ENCODE measurements at regions not wholly inside any gene's neighbourhood (a gene's known extent, or its start where the extent isn't known, plus 50 kb on each side); places are given as distances from the start of the nearest gene placed in this dataset.

DNA sequence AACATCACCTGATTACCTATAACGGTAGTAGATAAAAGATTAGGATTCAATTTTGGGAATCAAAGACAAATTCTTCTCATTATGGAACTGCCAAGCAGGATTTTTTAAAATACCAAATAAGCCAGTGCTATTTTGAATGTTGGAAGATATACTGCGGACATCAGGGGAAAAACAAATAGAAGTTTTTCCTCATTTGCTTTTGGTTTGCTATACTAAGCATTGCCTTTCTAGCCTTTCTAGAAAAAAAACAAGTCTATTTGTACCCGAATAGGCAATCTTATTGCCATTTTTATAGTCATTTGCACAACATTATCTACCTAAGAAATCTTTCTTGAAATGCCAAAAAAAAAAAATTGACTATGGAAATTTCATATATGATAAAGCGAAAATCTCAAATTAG, 379.5 kb downstream of the CDH10 start:
- no peak for FAIRE-seq
- TF ChIP-seq BCL11A (IDR thresholded peaks at IDR 0.05; ENCODE audit: low read depth, low read length) (no peak), ASH2L (IDR thresholded peaks at IDR 0.05; ENCODE audit: borderline replicate concordance, low read depth) (no peak), SRF (IDR thresholded peaks at IDR 0.05; ENCODE audit: low read depth in 2 of 2, low read length in 2 of 2) (no peak), SREBF1 (IDR thresholded peaks at IDR 0.05; ENCODE audit: low read length) (no peak), CBFB (IDR thresholded peaks at IDR 0.05; ENCODE audit: low read depth) (no peak), IRF4 (IDR thresholded peaks at IDR 0.05; ENCODE audit: low read depth, low read length) (no peak), ZNF687 (IDR thresholded peaks at IDR 0.05) (no peak), MTA2 (IDR thresholded peaks at IDR 0.05; ENCODE audit: low read depth) (no peak), NFYA (IDR thresholded peaks at IDR 0.05; ENCODE audit: borderline replicate concordance, low read depth, low read length) (no peak), BHLHE40 (IDR thresholded peaks at IDR 0.05; ENCODE audit: borderline replicate concordance in 1 of 2, low read depth in 2 of 2, low read length in 1 of 2) (no peak), JUND (IDR thresholded peaks at IDR 0.05; ENCODE audit: low read depth, low read length) (no peak), HDGF (IDR thresholded peaks at IDR 0.05) (no peak), HCFC1 (IDR thresholded peaks at IDR 0.05; ENCODE audit: low read length) (no peak), NBN (IDR thresholded peaks at IDR 0.05) (no peak), POU2F2 (IDR thresholded peaks at IDR 0.05; ENCODE audit: borderline replicate concordance, low read depth, low read length) (no peak)
- no peaks in the 10 kb centered on the region for H3K9me3 ChIP-seq (replicated peaks; ENCODE audit: control insufficient read depth, insufficient read depth, low read length)
- ChIA-PET RAD21 (ENCODE audit: unreplicated experiment) (no interaction called here), SMC1A (ENCODE audit: uncharacterized antibody, unreplicated experiment) (no interaction called here), CTCF (no interaction called here), POLR2A (no interaction called here)
- intact Hi-C loops (cut with micrococcal nuclease; ENCODE audit: unreplicated experiment) (no loop called here), in situ Hi-C loops (cut with MboI) (no loop called here)
- no peaks in the 10 kb centered on the region for H3K79me2 ChIP-seq (ENCODE audit: control insufficient read depth, insufficient read depth, low read length)
- WGBS (ENCODE audit: insufficient coverage, insufficient replicate concordance, low lambda C conversion rate, missing lambda C conversion rate) = 29% methylated on average over 4 of the region's 4 CpGs
- BruUV-seq (replicated peaks) = no TSS peak
- H3K9ac ChIP-seq (ENCODE audit: control insufficient read depth, insufficient read depth, low read length) = no peak overlapping the region
- no peaks in the 10 kb centered on the region for H3K27me3 ChIP-seq (replicated peaks in 1 of 2; ENCODE audit: control insufficient read depth in 2 of 2, insufficient read depth in 2 of 2, low read length in 1 of 2)
- no peak overlapping the region for H3K4me3 ChIP-seq
- no peaks in the 10 kb centered on the region for H3K4me1 ChIP-seq (ENCODE audit: control insufficient read depth, insufficient read depth, low read length)
- no peaks in the 10 kb centered on the region for H3K36me3 ChIP-seq (ENCODE audit: control insufficient read depth in 2 of 2, insufficient read depth in 2 of 2, low read length in 1 of 2)
- H4K20me1 ChIP-seq (ENCODE audit: control insufficient read depth, insufficient read depth) = no peaks in the 10 kb centered on the region
- no peak overlapping the region for H2AFZ ChIP-seq (ENCODE audit: control insufficient read depth, low read depth, low read length)
- no peak for ATAC-seq
- no peak overlapping the region for H3K27ac ChIP-seq (ENCODE audit: control insufficient read depth, insufficient read depth)
- H3K4me2 ChIP-seq (ENCODE audit: control insufficient read depth, insufficient read depth) = no peak overlapping the region
- no peak for DNase-seq (ENCODE audit: low read depth, low spot score)

Measured in GM12878 (cell line).